HG03025 (cell line): ENCODE measurements at regions not wholly inside any gene's neighbourhood (a gene's known extent, or its start where the extent isn't known, plus 50 kb on each side); places are given as distances from the start of the nearest gene placed in this dataset.

Source experiments
- ATAC-seq: cut with Tn5 transposase; IDR thresholded peaks from one replicate; pipeline ENCODE4 v1.9.1; 2021; ENCODE audit warnings: mild to moderate bottlenecking, moderate library complexity; ENCODE audit not compliant: unreplicated experiment, low FRiP score

DNA sequence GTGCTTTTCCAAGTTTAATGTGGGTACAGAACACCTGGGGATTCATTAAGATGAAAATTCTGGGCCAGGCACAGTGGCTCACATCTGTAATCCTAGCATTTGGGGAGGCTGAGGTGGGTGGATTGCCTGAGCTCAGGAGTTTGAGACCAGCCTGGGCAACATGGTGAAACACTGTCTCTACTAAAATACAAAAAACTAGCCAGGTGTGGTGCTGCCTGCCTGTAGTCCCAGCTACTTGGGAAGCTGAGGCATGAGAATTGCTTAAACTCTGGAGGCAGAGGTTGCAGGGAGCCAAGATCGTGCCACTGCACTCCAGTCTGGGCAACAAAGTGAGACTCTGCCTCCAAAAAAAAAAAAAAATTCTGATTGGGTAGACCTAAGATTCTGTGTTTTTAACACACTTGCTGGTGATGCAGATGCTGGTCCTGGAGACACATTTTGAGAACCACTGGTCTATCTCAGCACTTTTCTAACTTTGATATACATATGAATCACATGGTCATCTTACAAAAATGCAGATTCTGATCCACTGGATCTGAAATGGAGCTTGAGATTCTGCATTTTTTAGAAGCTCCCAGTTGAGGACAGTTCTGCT is 223.8 kb upstream of the SATB1 start:
- ATAC-seq: no peak

DNA sequence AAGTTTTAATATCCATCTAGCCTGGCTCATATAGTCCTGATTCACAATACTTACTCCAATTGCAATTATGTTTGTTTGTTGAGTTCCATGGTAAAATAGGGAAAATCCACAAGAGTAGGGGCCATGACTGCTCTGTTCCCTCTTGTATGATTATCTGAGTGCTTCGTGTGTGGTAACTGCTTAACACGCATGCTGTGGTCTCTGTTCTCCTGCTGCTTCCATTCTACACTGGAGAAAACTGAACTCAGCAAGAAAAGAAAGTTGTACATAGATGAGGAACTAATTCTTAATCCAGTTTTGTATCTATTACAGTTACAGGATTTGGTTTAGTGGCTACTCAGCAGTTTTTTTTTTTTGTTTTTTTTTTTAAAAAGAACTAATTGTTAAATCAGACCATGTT is 223.0 kb upstream of the SATB1 start:
- ATAC-seq: no peak

GRCh38 chr3:18645619-18646018 is 220.5 kb upstream of the SATB1 start:
- ATAC-seq: no peak

GRCh38 chr3:18643281-18643680 is 218.1 kb upstream of the SATB1 start:
- no peak for ATAC-seq

DNA sequence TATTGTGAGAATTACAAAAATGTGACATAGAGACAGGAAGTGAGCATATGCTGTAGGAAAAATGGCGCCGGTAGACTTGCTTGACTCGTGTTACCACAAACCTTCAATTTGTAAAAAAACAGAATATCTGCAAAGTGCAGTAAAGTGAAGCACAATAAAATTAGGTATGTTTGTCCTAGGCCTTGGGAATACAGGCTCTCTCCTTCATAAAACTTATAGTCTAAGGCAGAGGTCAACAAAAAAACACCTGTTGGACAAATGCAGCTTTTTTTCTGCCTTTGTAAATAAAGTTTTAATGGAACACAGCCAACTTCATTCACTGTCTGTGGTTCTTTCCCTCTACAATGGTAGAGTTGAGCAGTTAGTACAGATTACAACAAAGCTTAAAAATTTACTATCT is 216.8 kb upstream of the SATB1 start:
- ATAC-seq: no peak

DNA sequence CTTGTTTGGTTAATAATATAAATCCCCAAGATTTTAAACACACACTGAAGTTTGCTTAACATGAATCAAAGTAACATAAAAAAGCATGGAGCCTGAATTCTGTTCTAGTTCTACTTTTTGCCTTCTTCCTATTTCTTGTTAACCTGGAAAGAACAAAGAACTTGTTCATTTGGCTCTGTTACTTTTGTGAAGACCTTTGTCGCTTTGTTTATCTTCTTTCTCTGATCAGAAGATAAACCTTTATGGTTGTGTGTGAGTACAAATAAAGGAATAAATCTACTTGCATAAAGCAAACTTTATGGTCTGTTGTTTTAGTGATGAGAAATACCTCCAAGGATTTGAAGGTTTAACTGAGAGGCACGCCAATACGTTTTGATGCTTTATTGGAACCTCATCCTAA is 210.1 kb upstream of the SATB1 start:
- no peak for ATAC-seq

- no peak for ATAC-seq
Measured at GRCh38 chr3:18634461-18634860, 209.3 kb upstream of the SATB1 start.

DNA sequence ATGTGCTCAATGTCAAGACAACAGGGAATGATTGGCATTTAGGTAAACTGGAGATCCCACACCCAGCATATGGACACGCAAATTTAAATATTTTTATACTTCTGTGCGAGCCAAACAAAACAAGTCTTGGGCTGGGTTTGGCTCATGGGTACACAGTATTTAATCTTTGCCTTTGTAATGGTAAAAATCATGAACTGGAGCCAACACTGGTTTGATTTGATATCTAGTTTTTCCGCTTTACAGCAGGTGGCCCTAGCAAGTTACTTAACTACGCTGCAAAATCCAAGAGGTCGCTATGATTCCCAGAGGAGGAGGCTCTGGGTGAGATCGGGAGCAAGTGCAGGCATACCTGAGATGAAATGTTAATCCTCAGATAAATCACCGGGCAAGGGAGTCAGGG is 207.9 kb upstream of the SATB1 start:
- ATAC-seq: no peak

GRCh38 chr3:18630295-18630694 is 205.2 kb upstream of the SATB1 start:
- ATAC-seq: no peak

DNA sequence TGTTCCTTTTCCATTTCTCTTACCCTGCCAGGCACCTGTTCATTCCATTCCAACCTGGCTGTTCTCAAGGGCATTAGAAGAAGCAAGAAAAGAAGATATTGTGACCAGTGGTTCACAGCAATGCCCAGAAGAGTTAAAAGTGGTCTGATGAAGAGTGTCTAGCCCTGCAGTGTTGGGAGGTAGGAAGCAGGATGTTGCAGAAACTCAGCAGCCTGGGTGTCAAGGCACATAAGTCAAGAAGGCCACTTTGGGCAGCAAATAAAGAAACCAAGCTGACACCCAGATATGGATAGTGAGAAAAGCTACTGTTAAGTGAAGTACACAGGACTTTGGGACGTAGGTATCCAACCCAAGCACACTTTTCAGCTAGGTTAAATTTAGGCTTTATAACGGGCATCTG is 199.9 kb upstream of the SATB1 start:
- no peak for ATAC-seq

- no peak for ATAC-seq
Measured at GRCh38 chr3:18623220-18623619, 198.1 kb upstream of the SATB1 start.

- no peak for ATAC-seq
Measured at GRCh38 chr3:18618723-18619122, 193.6 kb upstream of the SATB1 start.

GRCh38 chr3:18611991-18612390 is 186.9 kb upstream of the SATB1 start:
- no peak for ATAC-seq

DNA sequence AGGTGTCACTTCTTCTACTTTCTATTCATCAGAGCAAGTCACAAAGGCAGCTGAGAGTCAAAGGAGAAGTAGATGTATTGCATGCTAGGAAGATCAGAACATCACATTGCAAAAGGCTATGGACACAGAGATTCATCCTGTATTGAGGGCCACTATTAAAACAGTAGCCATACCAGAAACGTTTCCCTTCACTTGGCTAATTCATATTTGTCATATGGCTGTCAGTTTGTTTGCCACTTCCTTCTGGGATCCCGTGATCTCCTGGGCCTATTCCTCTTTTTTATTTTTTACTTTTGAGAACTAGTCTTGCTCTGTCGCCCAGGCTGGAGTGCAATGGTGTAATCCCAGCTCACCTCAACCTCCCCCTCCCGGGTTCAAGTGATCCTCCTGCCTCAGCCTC is 184.0 kb upstream of the SATB1 start:
- no peak for ATAC-seq

- no peak for ATAC-seq
Measured at GRCh38 chr3:18597919-18598318, 172.8 kb upstream of the SATB1 start.

DNA sequence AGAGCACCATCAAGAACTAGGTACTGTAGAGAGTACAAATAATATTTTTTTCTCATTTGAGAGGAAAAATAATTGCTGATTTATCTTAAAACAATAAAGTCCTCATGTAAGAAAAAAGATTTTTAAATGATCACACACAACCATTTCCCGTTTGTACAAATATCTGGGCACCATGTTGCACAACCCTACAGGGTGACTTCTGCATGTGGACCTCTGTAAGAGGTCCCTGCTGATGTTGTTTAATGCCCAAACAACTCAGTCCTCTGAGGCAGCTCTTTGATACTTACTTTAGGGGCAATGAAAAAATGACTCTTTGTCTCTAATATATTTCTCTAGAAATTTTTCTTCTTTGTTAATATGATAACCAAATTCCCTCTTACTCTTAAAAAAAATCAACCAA is 168.1 kb upstream of the SATB1 start:
- no peak for ATAC-seq

DNA sequence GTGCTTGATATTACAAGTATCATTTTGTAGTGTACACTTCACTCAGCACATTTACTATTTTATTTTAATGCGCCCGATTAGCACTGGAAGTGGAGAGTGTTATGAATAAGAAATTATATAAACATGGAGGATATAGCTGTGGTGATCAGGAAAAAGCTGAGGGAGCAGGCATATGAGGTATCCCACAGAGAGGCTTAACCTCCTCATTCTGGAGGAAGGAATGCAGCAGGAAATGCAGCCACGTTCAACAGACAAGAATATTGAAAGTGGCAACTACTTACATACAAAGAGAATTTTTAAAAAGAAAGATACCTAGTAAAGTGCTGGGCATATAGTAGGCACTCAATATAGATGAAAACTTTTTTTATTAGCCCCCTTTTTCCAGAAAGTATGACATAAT is 166.0 kb upstream of the SATB1 start:
- ATAC-seq: no peak

DNA sequence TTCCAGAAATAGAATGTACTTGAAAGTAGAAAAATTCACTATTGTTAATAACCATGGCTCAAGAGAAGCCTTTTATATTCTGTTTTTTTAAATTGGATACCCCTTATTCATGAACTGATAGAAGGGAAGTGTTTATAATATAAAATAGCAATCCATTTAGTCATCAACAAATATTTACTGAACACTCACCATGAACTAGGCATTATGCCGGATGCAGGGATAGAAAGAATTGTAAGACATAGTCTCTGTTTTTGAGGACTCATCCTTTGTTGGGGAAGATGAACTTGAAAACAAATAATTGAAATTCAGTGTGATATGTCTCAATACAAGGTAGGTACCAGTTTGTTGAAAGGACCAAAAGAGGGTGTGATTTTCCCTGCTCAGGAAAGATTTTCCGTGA is 160.9 kb upstream of the SATB1 start:
- ATAC-seq: no peak

- ATAC-seq: no peak
Measured at GRCh38 chr3:18585004-18585968, 160.1 kb upstream of the SATB1 start.

GRCh38 chr3:18580268-18580667 is 155.1 kb upstream of the SATB1 start:
- no peak for ATAC-seq

- ATAC-seq: no peak
Measured at GRCh38 chr3:18579661-18580060, 154.5 kb upstream of the SATB1 start.

- no peak for ATAC-seq
Measured at GRCh38 chr3:18575573-18575972, 150.4 kb upstream of the SATB1 start.
